Neuronal stem cell (in vitro differentiated cells): ENCODE measurements at regions not wholly inside any gene's neighbourhood (a gene's known extent, or its start where the extent isn't known, plus 50 kb on each side); places are given as distances from the start of the nearest gene placed in this dataset.

ENCODE experiments used
- DNase-seq: peaks from one replicate; pipeline ENCODE4 v3.0.0-alpha.2; 2013; ENCODE audit warnings: low spot score
- H2AFZ ChIP-seq: one replicate; pipeline ENCODE4 v1.6.1; 2013; ENCODE audit warnings: mild to moderate bottlenecking, low read length, inconsistent platforms
- H2AK5ac ChIP-seq: 2 replicates; pipeline ENCODE4 v1.6.1; 2013; ENCODE audit warnings: low read depth, mild to moderate bottlenecking, inconsistent platforms, low read length, moderate library complexity, mixed read lengths
- H2BK120ac ChIP-seq: 2 replicates; pipeline ENCODE4 v1.6.1; 2013; ENCODE audit warnings: low read depth, mild to moderate bottlenecking, inconsistent platforms, low read length, moderate library complexity, mixed read lengths
- H2BK12ac ChIP-seq: one replicate; pipeline ENCODE4 v1.6.1; 2013; ENCODE audit warnings: low read length, inconsistent platforms
- H2BK15ac ChIP-seq: 2 replicates; pipeline ENCODE4 v1.6.1; 2013; ENCODE audit warnings: mild to moderate bottlenecking, low read length, inconsistent platforms, mixed read lengths
- H2BK5ac ChIP-seq: one replicate; pipeline ENCODE4 v1.6.1; 2013; ENCODE audit warnings: inconsistent platforms, mild to moderate bottlenecking, low read length, moderate library complexity
- H3K14ac ChIP-seq: one replicate; pipeline ENCODE4 v1.6.1; 2013; ENCODE audit warnings: low read length, inconsistent platforms
- H3K18ac ChIP-seq: 2 replicates; pipeline ENCODE4 v1.6.1; 2013; ENCODE audit warnings: low read length, inconsistent platforms
- H3K23ac ChIP-seq: 2 replicates; pipeline ENCODE4 v1.6.1; 2013; ENCODE audit warnings: low read depth, mild to moderate bottlenecking, mixed read lengths, low read length, inconsistent platforms; ENCODE audit not compliant: poor library complexity
- H3K27ac ChIP-seq: replicated peaks from 3 replicates; pipeline ENCODE4 v1.5.1; 2013; ENCODE audit warnings: low read length, inconsistent platforms
- H3K27me3 ChIP-seq, 3 experiments: 2 replicates each; pipeline ENCODE4 v1.6.1; 2013; ENCODE audit warnings: low read length in 3 of 3, mild to moderate bottlenecking in 2 of 3, inconsistent platforms in 1 of 3, low read depth in 1 of 3, mixed read lengths in 1 of 3, moderate library complexity in 1 of 3; ENCODE audit not compliant: control insufficient read depth in 3 of 3, insufficient read depth in 3 of 3
- H3K36me3 ChIP-seq, 2 donors: replicated peaks in 1 of 2; 2 replicates each; pipeline ENCODE4 v1.6.1; 2013; ENCODE audit warnings: low read length in 2 of 2; ENCODE audit not compliant: control insufficient read depth in 2 of 2, insufficient read depth in 2 of 2
- H3K4ac ChIP-seq: 2 replicates; pipeline ENCODE4 v1.6.1; 2013; ENCODE audit warnings: inconsistent platforms, mild to moderate bottlenecking, low read length, moderate library complexity
- H3K4me1 ChIP-seq, 2 donors: 1 replicate in 1 of 2; 2 replicates in 1 of 2; pipeline ENCODE4 v1.6.1; 2013; ENCODE audit warnings: low read length in 2 of 2, low read depth in 1 of 2; ENCODE audit not compliant: control insufficient read depth in 2 of 2, insufficient read depth in 1 of 2
- H3K4me2 ChIP-seq: one replicate; pipeline ENCODE4 v1.6.1; 2013; ENCODE audit warnings: mild to moderate bottlenecking, low read length, inconsistent platforms; ENCODE audit not compliant: insufficient read depth, poor library complexity, severe bottlenecking
- H3K4me3 ChIP-seq, 2 donors: 2 replicates each; pipeline ENCODE4 v1.5.1; 2013; ENCODE audit warnings: low read length in 2 of 2, mild to moderate bottlenecking in 2 of 2, inconsistent platforms in 1 of 2, moderate library complexity in 1 of 2
- H3K79me1 ChIP-seq: one replicate; pipeline ENCODE4 v1.6.1; 2013; ENCODE audit warnings: low read depth, mild to moderate bottlenecking, inconsistent platforms, low read length, moderate library complexity
- H3K9ac ChIP-seq: one replicate; pipeline ENCODE4 v1.6.1; 2013; ENCODE audit warnings: mild to moderate bottlenecking, low read depth, low read length, inconsistent platforms; ENCODE audit not compliant: poor library complexity
- H3K9me3 ChIP-seq, 2 donors: replicated peaks in 1 of 2; 2 replicates each; pipeline versions ENCODE3 to v1.6.1; 2013; ENCODE audit warnings: low read length in 2 of 2, mild to moderate bottlenecking in 2 of 2, inconsistent platforms in 1 of 2, low read depth in 1 of 2, mixed read lengths in 1 of 2, moderate library complexity in 1 of 2; ENCODE audit not compliant: control insufficient read depth in 2 of 2, insufficient read depth in 1 of 2
- H4K8ac ChIP-seq: one replicate; pipeline ENCODE4 v1.6.1; 2013; ENCODE audit warnings: low read depth, mild to moderate bottlenecking, inconsistent platforms, low read length, moderate library complexity
- H4K91ac ChIP-seq: one replicate; pipeline ENCODE4 v1.6.1; 2013; ENCODE audit warnings: low read length, low read depth, mild to moderate bottlenecking, inconsistent platforms; ENCODE audit not compliant: poor library complexity
- WGBS, 2 donors: extraction: QIAGEN DNeasy Blood & Tissue Kit; methylation state at CpG; one replicate each; pipeline ENCODE4 v1.1.7; 2013; ENCODE audit warnings: missing lambda C conversion rate in 2 of 2, mixed read lengths in 1 of 2; ENCODE audit not compliant: insufficient read length in 2 of 2, insufficient replicate concordance in 1 of 2; ENCODE audit errors: extremely low coverage in 2 of 2; 5-methylcytosine and 5-hydroxymethylcytosine counted together

GRCh38 chr5:152086668-152087067 lies 162.0 kb upstream of the GLRA1 start:
- DNase-seq, result no peak
- Histone ChIP-seq H3K4me2 (no peak overlapping the region), H2BK12ac (no peak overlapping the region), H3K14ac (no peak overlapping the region), H3K9me3 (no peaks in the 10 kb centered on the region), H2BK120ac (no peak overlapping the region), H3K23ac (no peak overlapping the region), H3K27me3 (no peaks in the 10 kb centered on the region), H2AK5ac (no peak overlapping the region), H2AFZ (no peak overlapping the region), H3K9ac (no peak overlapping the region), H3K36me3 (no peaks in the 10 kb centered on the region), H3K27ac (no peak overlapping the region), H3K18ac (no peak overlapping the region), H2BK5ac (no peak overlapping the region), H2BK15ac (no peak overlapping the region), H3K4ac (no peak overlapping the region), H4K8ac (no peak overlapping the region), H3K4me3 (no peak overlapping the region), H4K91ac (no peak overlapping the region), H3K4me1 (peaks cover 0 to 2% of the 10 kb centered on the region in 2 donors), H3K79me1 (no peaks in the 10 kb centered on the region)
- WGBS, 2 donors, result no CpG with 5 or more reads among the region's 3 CpGs

GRCh38 chr5:152084476-152084875 lies 159.8 kb upstream of the GLRA1 start:
- H2BK5ac ChIP-seq, result no peak overlapping the region
- no peaks in the 10 kb centered on the region for H3K27me3 ChIP-seq
- no peak overlapping the region for H4K8ac ChIP-seq
- no peak overlapping the region for H2BK12ac ChIP-seq
- H3K4me2 ChIP-seq, result no peak overlapping the region
- H4K91ac ChIP-seq, result no peak overlapping the region
- no peak overlapping the region for H2BK15ac ChIP-seq
- H2AK5ac ChIP-seq, result no peak overlapping the region
- no peak overlapping the region for H2AFZ ChIP-seq
- H3K27ac ChIP-seq, result no peak overlapping the region
- no peaks in the 10 kb centered on the region for H3K79me1 ChIP-seq
- no peaks in the 10 kb centered on the region for H3K9me3 ChIP-seq
- no peak overlapping the region for H3K4ac ChIP-seq
- peaks cover 0 to 2% of the 10 kb centered on the region in 2 donors for H3K4me1 ChIP-seq
- no peak for DNase-seq
- H3K23ac ChIP-seq, result no peak overlapping the region
- no peaks in the 10 kb centered on the region for H3K36me3 ChIP-seq
- H2BK120ac ChIP-seq, result no peak overlapping the region
- H3K18ac ChIP-seq, result no peak overlapping the region
- H3K4me3 ChIP-seq, result no peak overlapping the region
- no peak overlapping the region for H3K14ac ChIP-seq
- H3K9ac ChIP-seq, result no peak overlapping the region
- WGBS, 2 donors, result no CpG with 5 or more reads among the region's 4 CpGs

- H3K4me3 ChIP-seq, result no peak overlapping the region
- no peak overlapping the region for H3K4ac ChIP-seq
- H2BK120ac ChIP-seq, result no peak overlapping the region
- H3K9ac ChIP-seq, result no peak overlapping the region
- no peak overlapping the region for H3K4me2 ChIP-seq
- H2AK5ac ChIP-seq, result no peak overlapping the region
- H3K18ac ChIP-seq, result no peak overlapping the region
- H3K27ac ChIP-seq, result no peak overlapping the region
- no peak for DNase-seq
- H3K9me3 ChIP-seq, result no peaks in the 10 kb centered on the region
- no peak overlapping the region for H4K91ac ChIP-seq
- no CpG with 5 or more reads among the region's 4 CpGs for WGBS, 2 donors
- no peaks in the 10 kb centered on the region for H3K79me1 ChIP-seq
- no peak overlapping the region for H3K23ac ChIP-seq
- no peak overlapping the region for H4K8ac ChIP-seq
- no peaks in the 10 kb centered on the region for H3K36me3 ChIP-seq
- no peak overlapping the region for H2BK12ac ChIP-seq
- H3K27me3 ChIP-seq, result no peaks in the 10 kb centered on the region
- no peak overlapping the region for H2BK5ac ChIP-seq
- peaks cover 0 to 2% of the 10 kb centered on the region in 2 donors for H3K4me1 ChIP-seq
- H2AFZ ChIP-seq, result no peak overlapping the region
- no peak overlapping the region for H3K14ac ChIP-seq
- H2BK15ac ChIP-seq, result no peak overlapping the region
Observed at GRCh38 chr5:152083231-152083630, 158.6 kb upstream of the GLRA1 start.

GRCh38 chr5:152072091-152072490 lies 147.4 kb upstream of the GLRA1 start:
- H3K27ac ChIP-seq, result no peak overlapping the region

More at GRCh38 chr5:152072091-152072490, 147.4 kb upstream of the GLRA1 start:
- Histone ChIP-seq H3K4ac (no peak overlapping the region), H3K4me2 (no peak overlapping the region), H3K27me3 (no peaks in the 10 kb centered on the region), H3K4me1 (peaks cover 0 to 5% of the 10 kb centered on the region in 2 donors), H3K23ac (no peak overlapping the region), H3K36me3 (no peaks in the 10 kb centered on the region), H2AFZ (no peak overlapping the region), H2BK15ac (no peak overlapping the region), H4K8ac (no peak overlapping the region), H3K9me3 (no peaks in the 10 kb centered on the region), H2BK5ac (no peak overlapping the region), H4K91ac (no peak overlapping the region), H3K4me3 (no peak overlapping the region), H2AK5ac (no peak overlapping the region), H2BK12ac (no peak overlapping the region), H3K18ac (no peak overlapping the region), H3K9ac (no peak overlapping the region), H3K79me1 (no peaks in the 10 kb centered on the region), H2BK120ac (no peak overlapping the region), H3K14ac (no peak overlapping the region)
- WGBS, 2 donors, result no CpG with 5 or more reads among the region's 2 CpGs
- DNase-seq, result no peak
